PC-9 (cell line): ENCODE measurements at regions not wholly inside any gene's neighbourhood (a gene's known extent, or its start where the extent isn't known, plus 50 kb on each side); places are given as distances from the start of the nearest gene placed in this dataset.

Experiments used
- BruUV-seq: library from RNA; stranded (reverse); fragments of 400-500 nt; replicated peaks from 2 replicates; lab custom pipeline; 2021; lab: Mats Ljungman, UMichigan
- CTCF ChIA-PET: fragments of 300-600 bp; sonication (Branson Sonifier 250); formaldehyde crosslinking; loops from one replicate; lab custom pipeline; 2022; ENCODE audit warnings: antibody characterized with exemption; lab: Charles Lee
- POLR2A ChIA-PET: fragments of 300-600 bp; sonication (Branson Sonifier 250); formaldehyde crosslinking; loops from one replicate; lab custom pipeline; 2022; ENCODE audit warnings: antibody characterized with exemption; ENCODE audit not compliant: unreplicated experiment; lab: Charles Lee
- DNase-seq, 2 experiments: peaks; one replicate each; pipeline versions ENCODE4 v3.0.0 to v3.0.0-alpha.2; 2015 to 2022; ENCODE audit warnings: mixed read lengths in 1 of 2
- H2AFZ ChIP-seq: fragments of 200-600 bp; sonication (generic); 2 replicates; pipeline ENCODE4 v1.8.1; 2017; ENCODE audit warnings: antibody characterized with exemption
- H3F3A ChIP-seq: fragments of 200-600 bp; sonication (generic); 2 replicates; pipeline ENCODE4 v1.8.1; 2017; ENCODE audit warnings: antibody characterized with exemption, mild to moderate bottlenecking, low read depth; ENCODE audit not compliant: insufficient read depth
- H3K27ac ChIP-seq: fragments of 200-600 bp; sonication (generic); 2 replicates; pipeline ENCODE4 v1.6.1; 2016; ENCODE audit warnings: mixed run types
- H3K27me3 ChIP-seq: fragments of 200-600 bp; sonication (generic); 2 replicates; pipeline ENCODE4 v1.6.1; 2016; ENCODE audit warnings: low read depth, mixed run types; ENCODE audit not compliant: insufficient read depth
- H3K36me3 ChIP-seq: fragments of 200-600 bp; sonication (generic); 2 replicates; pipeline ENCODE4 v1.6.1; 2016; ENCODE audit warnings: low read depth, mixed run types
- H3K4me1 ChIP-seq: fragments of 200-600 bp; sonication (generic); replicated peaks from 2 replicates; pipeline ENCODE4 v1.6.1; 2016; ENCODE audit warnings: mixed run types; ENCODE audit not compliant: insufficient read depth
- H3K4me2 ChIP-seq: fragments of 200-600 bp; sonication (generic); 2 replicates; pipeline ENCODE4 v1.6.1; 2017; ENCODE audit warnings: mixed run types
- H3K4me3 ChIP-seq: fragments of 200-600 bp; sonication (generic); 2 replicates; pipeline ENCODE4 v1.6.1; 2016; ENCODE audit warnings: mixed run types
- H3K79me2 ChIP-seq: fragments of 200-600 bp; sonication (generic); 2 replicates; pipeline ENCODE4 v1.6.1; 2017; ENCODE audit warnings: low read depth, mixed run types
- H3K9me2 ChIP-seq: fragments of 200-600 bp; sonication (generic); 2 replicates; pipeline ENCODE4 v1.8.1; 2017; ENCODE audit warnings: mild to moderate bottlenecking; ENCODE audit not compliant: insufficient read depth
- H3K9me3 ChIP-seq: fragments of 200-600 bp; sonication (generic); 2 replicates; pipeline ENCODE4 v1.8.1; 2016; ENCODE audit warnings: low read depth; ENCODE audit not compliant: insufficient read depth
- H4K20me1 ChIP-seq: fragments of 200-600 bp; sonication (generic); 2 replicates; pipeline ENCODE4 v1.8.1; 2017; ENCODE audit not compliant: insufficient read depth
- EZH2 ChIP-seq: fragments of 200-600 bp; sonication (generic); IDR thresholded peaks from 2 replicates; pipeline ENCODE4 v1.8.0; 2017; ENCODE audit warnings: antibody characterized with exemption, low read depth
- intact Hi-C: fragments of 100-400 bp; cut with micrococcal nuclease; formaldehyde crosslinking; loops from one replicate; pipeline ENCODE4 v1.10.0; 2022; ENCODE audit not compliant: unreplicated experiment
- TF ChIP-seq, protein P1 (sequence below): fragments of 200-600 bp; sonication (generic); conservative IDR thresholded peaks from 2 replicates; pipeline ENCODE4 v1.6.1; 2017; ENCODE audit warnings: mixed run types, antibody characterized with exemption, mild to moderate bottlenecking, moderate library complexity

DNA sequence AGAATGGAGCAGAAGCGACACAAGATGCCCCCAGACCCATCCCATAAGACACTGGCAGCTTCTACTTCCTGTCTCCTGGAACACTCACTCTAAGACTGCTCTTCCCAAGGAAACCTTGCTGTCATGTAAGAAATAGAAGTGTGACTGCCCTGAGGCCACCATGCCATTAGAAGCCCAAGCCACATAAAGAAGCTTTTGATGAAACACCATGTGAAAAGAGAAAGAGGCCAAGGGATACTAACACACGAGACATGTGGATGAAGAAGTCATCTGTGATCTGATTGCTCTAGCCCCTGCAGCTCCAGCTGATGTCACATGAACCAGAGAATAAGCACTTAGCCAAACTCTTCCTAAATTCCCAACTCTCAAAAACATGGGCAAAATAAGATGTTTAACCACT lies 117.9 kb upstream of the PCSK2 start:
- Histone ChIP-seq H3K4me1 (no peaks in the 10 kb centered on the region), H2AFZ (no peak overlapping the region), H3K4me3 (no peak overlapping the region), H4K20me1 (no peaks in the 10 kb centered on the region), H3K36me3 (no peaks in the 10 kb centered on the region), H3K4me2 (no peak overlapping the region), H3F3A (no peaks in the 10 kb centered on the region), H3K9me2 (no peaks in the 10 kb centered on the region), H3K79me2 (no peaks in the 10 kb centered on the region), H3K27me3 (0 out of 2 replicates have a peak, but pooled peaks cover 6% of the 10 kb centered on the region), H3K27ac (no peak overlapping the region), H3K9me3 (no peaks in the 10 kb centered on the region)
- ChIA-PET CTCF (no interaction called here), POLR2A (no interaction called here)
- no peak for DNase-seq
- TF ChIP-seq, protein P1, sequence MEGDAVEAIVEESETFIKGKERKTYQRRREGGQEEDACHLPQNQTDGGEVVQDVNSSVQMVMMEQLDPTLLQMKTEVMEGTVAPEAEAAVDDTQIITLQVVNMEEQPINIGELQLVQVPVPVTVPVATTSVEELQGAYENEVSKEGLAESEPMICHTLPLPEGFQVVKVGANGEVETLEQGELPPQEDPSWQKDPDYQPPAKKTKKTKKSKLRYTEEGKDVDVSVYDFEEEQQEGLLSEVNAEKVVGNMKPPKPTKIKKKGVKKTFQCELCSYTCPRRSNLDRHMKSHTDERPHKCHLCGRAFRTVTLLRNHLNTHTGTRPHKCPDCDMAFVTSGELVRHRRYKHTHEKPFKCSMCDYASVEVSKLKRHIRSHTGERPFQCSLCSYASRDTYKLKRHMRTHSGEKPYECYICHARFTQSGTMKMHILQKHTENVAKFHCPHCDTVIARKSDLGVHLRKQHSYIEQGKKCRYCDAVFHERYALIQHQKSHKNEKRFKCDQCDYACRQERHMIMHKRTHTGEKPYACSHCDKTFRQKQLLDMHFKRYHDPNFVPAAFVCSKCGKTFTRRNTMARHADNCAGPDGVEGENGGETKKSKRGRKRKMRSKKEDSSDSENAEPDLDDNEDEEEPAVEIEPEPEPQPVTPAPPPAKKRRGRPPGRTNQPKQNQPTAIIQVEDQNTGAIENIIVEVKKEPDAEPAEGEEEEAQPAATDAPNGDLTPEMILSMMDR = no peak
- TF ChIP-seq EZH2 = no peak
- intact Hi-C loops = no loop called here
- no TSS peak for BruUV-seq

DNA sequence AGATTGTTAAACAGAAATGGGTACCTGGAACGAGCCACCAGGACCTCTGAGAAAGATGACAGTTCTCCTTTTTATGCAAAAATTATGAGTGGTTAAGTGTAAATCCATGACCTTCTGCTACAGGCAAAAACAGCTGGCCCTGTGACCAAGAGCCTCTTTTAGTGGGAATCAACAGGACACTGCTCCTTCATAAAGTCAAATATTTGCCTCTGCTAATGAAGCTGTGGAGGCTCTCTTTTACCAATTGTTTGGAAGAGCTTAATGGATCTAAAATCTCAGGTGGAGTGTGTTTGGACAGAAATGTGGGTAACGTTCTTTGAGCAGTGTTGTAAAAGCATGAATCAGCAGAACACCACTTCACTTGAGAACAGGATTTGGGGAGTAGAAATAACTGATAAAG lies 117.5 kb upstream of the PCSK2 start:
- no peaks in the 10 kb centered on the region for H3K79me2 ChIP-seq
- H3K27ac ChIP-seq = no peak overlapping the region
- H4K20me1 ChIP-seq = no peaks in the 10 kb centered on the region
- no peaks in the 10 kb centered on the region for H3K9me2 ChIP-seq
- no peaks in the 10 kb centered on the region for H3K4me1 ChIP-seq
- ChIA-PET CTCF (no interaction called here), POLR2A (no interaction called here)
- DNase-seq = no peak
- no peak overlapping the region for H2AFZ ChIP-seq
- no peak for TF ChIP-seq EZH2
- TF ChIP-seq, protein P1 = no peak
- H3K4me2 ChIP-seq = no peak overlapping the region
- H3K4me3 ChIP-seq = no peak overlapping the region
- intact Hi-C loops = no loop called here
- no peaks in the 10 kb centered on the region for H3F3A ChIP-seq
- H3K36me3 ChIP-seq = no peaks in the 10 kb centered on the region
- no TSS peak for BruUV-seq
- H3K27me3 ChIP-seq = 0 out of 2 replicates have a peak, but pooled peaks cover 6% of the 10 kb centered on the region
- H3K9me3 ChIP-seq = no peaks in the 10 kb centered on the region

DNA sequence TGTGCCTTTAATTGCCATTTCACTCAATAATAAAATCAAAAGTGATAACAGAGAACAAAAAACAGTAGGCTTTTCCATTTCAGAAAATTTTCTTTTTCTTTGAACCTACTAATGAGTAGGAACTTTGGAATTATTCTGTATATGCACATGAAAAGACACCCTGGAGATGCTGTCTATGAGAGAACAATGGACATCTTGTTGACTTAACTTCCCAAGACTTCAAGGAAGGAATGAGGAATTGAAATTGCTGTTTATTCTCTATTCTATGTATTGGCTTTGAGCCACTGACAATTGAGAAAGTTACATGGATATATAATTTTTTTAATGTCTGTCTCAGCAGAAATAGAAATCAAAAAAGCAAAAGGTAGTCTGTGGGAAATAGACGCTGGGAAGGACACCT lies 98.6 kb upstream of the PCSK2 start:
- no peaks in the 10 kb centered on the region for H3K79me2 ChIP-seq
- intact Hi-C loops = no loop called here
- no peaks in the 10 kb centered on the region for H3K4me1 ChIP-seq
- no peak overlapping the region for H2AFZ ChIP-seq
- no TSS peak for BruUV-seq
- no peaks in the 10 kb centered on the region for H3K27me3 ChIP-seq
- no peak overlapping the region for H3K27ac ChIP-seq
- TF ChIP-seq, protein P1 = no peak
- no peak for TF ChIP-seq EZH2
- H3K9me3 ChIP-seq = no peaks in the 10 kb centered on the region
- no peaks in the 10 kb centered on the region for H3K9me2 ChIP-seq
- no peaks in the 10 kb centered on the region for H3F3A ChIP-seq
- H3K36me3 ChIP-seq = no peaks in the 10 kb centered on the region
- POLR2A ChIA-PET = no interaction called here
- DNase-seq = no peak
- H4K20me1 ChIP-seq = no peaks in the 10 kb centered on the region
- H3K4me3 ChIP-seq = no peak overlapping the region
- CTCF ChIA-PET = no interaction called here
- no peak overlapping the region for H3K4me2 ChIP-seq
